Gastrocnemius medialis (tissue), 4 donors: ENCODE measurements at regions not wholly inside any gene's neighbourhood (a gene's known extent, or its start where the extent isn't known, plus 50 kb on each side); places are given as distances from the start of the nearest gene placed in this dataset.

ENCODE experiments used
- ATAC-seq, 2 donors: fragments of 150-250 bp; one replicate each; pipeline ENCODE4 v1.9.1; 2016
- DNase-seq, 2 donors: peaks; one replicate each; pipeline ENCODE4 v3.0.0-alpha.2; 2019
- H3K27ac ChIP-seq, 4 donors: fragments of 200-600 bp; sonication (generic); 1 replicate in 1 of 4; 2 replicates in 3 of 4; pipeline ENCODE4 v1.5.1; 2016 to 2018; ENCODE audit warnings: mild to moderate bottlenecking in 2 of 4, moderate library complexity in 1 of 4
- H3K27me3 ChIP-seq, 3 donors: fragments of 200-600 bp; sonication (generic) in 2 of 3; 1 replicate in 1 of 3; 2 replicates in 2 of 3; pipeline versions ENCODE4 v1.5.1 to v1.6.0; 2016 to 2019; ENCODE audit warnings: mild to moderate bottlenecking in 1 of 3, moderate library complexity in 1 of 3
- H3K36me3 ChIP-seq, 2 donors: fragments of 200-600 bp; sonication (generic) in 1 of 2; one replicate each; pipeline ENCODE4 v1.5.1; 2017 to 2018
- H3K4me1 ChIP-seq, 2 donors: fragments of 200-600 bp; sonication (generic) in 1 of 2; one replicate each; pipeline ENCODE4 v1.5.1; 2016 to 2017; ENCODE audit warnings: mild to moderate bottlenecking in 2 of 2
- H3K4me3 ChIP-seq, 4 donors: fragments of 200-600 bp; sonication (generic) in 3 of 4; 1 replicate in 1 of 4; 2 replicates in 3 of 4; pipeline ENCODE4 v1.5.1; 2016 to 2019; ENCODE audit warnings: mild to moderate bottlenecking in 2 of 4
- H3K9me3 ChIP-seq, 3 donors: fragments of 200-600 bp; sonication (generic) in 2 of 3; 1 replicate in 1 of 3; 2 replicates in 2 of 3; pipeline ENCODE4 v1.5.1; 2016 to 2019
- POLR2A ChIP-seq, 2 donors: fragments of 450-650 bp; IDR thresholded peaks; one replicate each; pipeline ENCODE4 v1.6.1; 2017; ENCODE audit warnings: antibody characterized with exemption in 2 of 2, mild to moderate bottlenecking in 2 of 2, moderate library complexity in 2 of 2
- in situ Hi-C, 4 donors: fragments of 200-750 bp; cut with MboI; loops; one replicate each; pipeline versions ENCODE4 v1.15.0 to v1.8.0; 2017; ENCODE audit warnings: low sequenced_read_pairs in 4 of 4
- intact Hi-C: fragments of 100-400 bp; cut with DNase I; formaldehyde crosslinking; loops from one replicate; pipeline ENCODE4 v1.15.1; 2023; ENCODE audit warnings: low total_unique reads
- TF ChIP-seq, protein P1 (sequence below), 5 experiments: fragments of 450-650 bp in 3 of 5; fragments of 200-600 bp in 2 of 5; sonication (generic) in 2 of 5; IDR thresholded peaks in 4 of 5; conservative IDR thresholded peaks in 1 of 5; 1 replicate in 4 of 5; 2 replicates in 1 of 5; pipeline ENCODE4 v1.5.1; 2016 to 2019; ENCODE audit warnings: antibody characterized with exemption in 5 of 5, mild to moderate bottlenecking in 3 of 5, moderate library complexity in 3 of 5

DNA sequence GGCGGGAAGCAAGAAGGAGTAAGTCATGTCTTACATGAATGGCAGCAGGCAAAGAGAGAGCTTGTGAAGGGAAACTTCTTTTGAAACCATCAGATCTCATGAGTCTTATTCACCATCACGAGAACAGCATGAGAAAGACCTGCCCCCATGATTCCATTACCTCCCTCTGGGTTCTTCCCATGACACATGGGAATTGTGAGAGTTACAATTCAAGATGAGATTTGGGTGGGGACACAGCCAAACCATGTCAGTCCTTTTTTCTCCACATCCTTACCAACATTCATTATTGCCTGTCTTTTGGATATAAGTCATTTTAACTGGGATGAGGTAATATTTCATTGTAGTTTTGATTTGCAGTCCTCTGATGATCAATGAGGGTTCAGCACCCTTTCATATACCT, 81.0 kb downstream of the DIRAS3 start:
- ATAC-seq, result no peak
- Histone ChIP-seq H3K9me3 (no peaks in the 10 kb centered on the region), H3K4me3 (no peak overlapping the region), H3K36me3 (no peaks in the 10 kb centered on the region), H3K27me3 (no peaks in the 10 kb centered on the region), H3K4me1 (no peaks in the 10 kb centered on the region), H3K27ac (no peak overlapping the region)
- no peak for DNase-seq
- no peak for TF ChIP-seq POLR2A (IDR thresholded peaks at IDR 0.05)
- TF ChIP-seq, protein P1, sequence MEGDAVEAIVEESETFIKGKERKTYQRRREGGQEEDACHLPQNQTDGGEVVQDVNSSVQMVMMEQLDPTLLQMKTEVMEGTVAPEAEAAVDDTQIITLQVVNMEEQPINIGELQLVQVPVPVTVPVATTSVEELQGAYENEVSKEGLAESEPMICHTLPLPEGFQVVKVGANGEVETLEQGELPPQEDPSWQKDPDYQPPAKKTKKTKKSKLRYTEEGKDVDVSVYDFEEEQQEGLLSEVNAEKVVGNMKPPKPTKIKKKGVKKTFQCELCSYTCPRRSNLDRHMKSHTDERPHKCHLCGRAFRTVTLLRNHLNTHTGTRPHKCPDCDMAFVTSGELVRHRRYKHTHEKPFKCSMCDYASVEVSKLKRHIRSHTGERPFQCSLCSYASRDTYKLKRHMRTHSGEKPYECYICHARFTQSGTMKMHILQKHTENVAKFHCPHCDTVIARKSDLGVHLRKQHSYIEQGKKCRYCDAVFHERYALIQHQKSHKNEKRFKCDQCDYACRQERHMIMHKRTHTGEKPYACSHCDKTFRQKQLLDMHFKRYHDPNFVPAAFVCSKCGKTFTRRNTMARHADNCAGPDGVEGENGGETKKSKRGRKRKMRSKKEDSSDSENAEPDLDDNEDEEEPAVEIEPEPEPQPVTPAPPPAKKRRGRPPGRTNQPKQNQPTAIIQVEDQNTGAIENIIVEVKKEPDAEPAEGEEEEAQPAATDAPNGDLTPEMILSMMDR (IDR thresholded peaks at IDR 0.05 in 4 of 5, conservative IDR thresholded peaks at IDR 0.05 in 1 of 5), result no peak
- intact Hi-C loops (no loop called here), in situ Hi-C loops (no loop called here)

DNA sequence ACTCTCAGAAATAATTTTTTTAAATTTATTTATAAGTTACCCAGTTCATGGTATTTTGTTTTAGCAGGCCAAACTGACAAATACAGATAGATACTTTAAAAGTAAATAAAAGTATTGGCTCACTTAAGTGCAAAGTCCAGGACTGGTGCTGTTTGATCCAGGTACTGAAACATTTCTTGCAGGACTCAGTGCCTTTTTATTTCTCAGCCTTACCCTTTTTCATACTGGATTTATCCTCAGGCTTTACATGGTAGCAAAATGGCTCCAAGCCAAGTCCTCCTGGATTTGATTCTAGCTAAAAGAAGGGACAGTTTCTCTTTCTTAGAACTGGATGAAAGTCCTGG, 83.8 kb downstream of the DIRAS3 start:
- in situ Hi-C loops, result no loop called here

DNA sequence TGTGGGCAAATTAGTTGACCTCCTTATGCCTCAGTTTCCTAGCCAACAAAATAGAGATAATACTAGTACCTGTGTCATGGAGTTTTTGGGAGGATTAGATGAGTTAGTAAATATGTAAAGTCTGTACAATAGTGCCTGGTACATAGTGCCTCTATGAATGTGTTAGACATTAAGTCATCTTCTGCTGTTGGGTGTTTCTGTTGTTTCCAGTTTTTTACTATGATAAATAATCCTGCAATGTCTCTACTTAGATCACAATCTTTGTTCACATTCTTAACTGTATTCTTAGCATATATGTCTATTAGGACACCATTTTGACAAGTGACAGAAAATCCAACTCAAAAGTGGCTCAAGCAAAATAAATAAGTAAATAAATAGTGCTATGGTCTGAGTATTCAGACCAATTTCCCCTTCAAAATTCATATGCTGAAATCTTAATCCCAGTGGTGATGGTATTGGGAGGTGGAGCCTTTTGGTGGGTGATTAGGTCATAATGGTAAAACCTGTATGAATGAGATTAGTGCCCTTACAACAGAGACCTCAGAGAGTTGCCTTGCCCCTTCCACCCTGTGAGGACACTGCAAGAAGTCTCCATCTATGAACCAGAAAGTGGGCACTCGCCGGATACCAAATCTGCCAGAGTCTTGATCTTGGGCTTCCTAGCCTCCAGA, 84.3 kb downstream of the DIRAS3 start:
- TF ChIP-seq, protein P1 (IDR thresholded peaks at IDR 0.05 in 4 of 5, conservative IDR thresholded peaks at IDR 0.05 in 1 of 5), result no peak
- TF ChIP-seq POLR2A (IDR thresholded peaks at IDR 0.05), result no peak
- no peaks in the 10 kb centered on the region for H3K27me3 ChIP-seq
- intact Hi-C loops (no loop called here), in situ Hi-C loops (no loop called here)
- DNase-seq (no peak), ATAC-seq (no peak)
- H3K4me1 ChIP-seq, result no peaks in the 10 kb centered on the region
- H3K27ac ChIP-seq, result no peak overlapping the region
- H3K4me3 ChIP-seq, result no peak overlapping the region
- H3K9me3 ChIP-seq, result peaks cover 0 to 7% (median 3%) of the 10 kb centered on the region in 3 donors
- H3K36me3 ChIP-seq, result no peaks in the 10 kb centered on the region

More for the DNA sequence above, 83.8 kb downstream of the DIRAS3 start:
- DNase-seq (no peak), ATAC-seq (no peak)
- intact Hi-C loops, result no loop called here
- Histone ChIP-seq H3K4me3 (no peak overlapping the region), H3K4me1 (no peaks in the 10 kb centered on the region), H3K27ac (no peak overlapping the region), H3K9me3 (peaks cover 0 to 7% (median 3%) of the 10 kb centered on the region in 3 donors), H3K27me3 (no peaks in the 10 kb centered on the region), H3K36me3 (no peaks in the 10 kb centered on the region)
- TF ChIP-seq, protein P1 (IDR thresholded peaks at IDR 0.05 in 4 of 5, conservative IDR thresholded peaks at IDR 0.05 in 1 of 5), result no peak
- TF ChIP-seq POLR2A (IDR thresholded peaks at IDR 0.05), result no peak

DNA sequence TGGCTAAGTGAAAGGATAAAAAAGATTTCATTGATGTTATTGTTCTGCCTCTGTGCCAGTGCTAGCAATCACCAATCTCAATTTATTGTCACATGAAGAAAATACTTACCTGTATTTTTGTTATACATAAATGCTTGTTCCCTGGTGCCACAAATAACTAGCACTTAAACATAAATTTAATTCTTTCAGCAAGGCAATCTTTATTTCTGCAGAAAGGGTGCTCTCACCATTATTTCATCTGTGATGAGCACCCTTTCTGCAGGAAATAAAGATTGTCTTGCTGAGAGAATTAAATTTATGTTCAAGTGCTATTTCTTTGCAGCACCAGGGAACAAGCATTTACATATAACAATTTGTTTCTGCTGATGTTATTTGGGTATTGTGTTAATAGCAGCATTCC, 87.2 kb downstream of the DIRAS3 start:
- no peak for ATAC-seq
- Histone ChIP-seq H3K4me1 (no peaks in the 10 kb centered on the region), H3K27ac (no peak overlapping the region), H3K36me3 (no peaks in the 10 kb centered on the region), H3K27me3 (no peaks in the 10 kb centered on the region), H3K9me3 (peaks cover 0 to 7% (median 3%) of the 10 kb centered on the region in 3 donors), H3K4me3 (no peak overlapping the region)
- in situ Hi-C loops, result no loop called here
- intact Hi-C loops, result no loop called here
- DNase-seq, result no peak
- TF ChIP-seq, protein P1 (IDR thresholded peaks at IDR 0.05 in 4 of 5, conservative IDR thresholded peaks at IDR 0.05 in 1 of 5), result no peak
- TF ChIP-seq POLR2A (IDR thresholded peaks at IDR 0.05), result no peak

DNA sequence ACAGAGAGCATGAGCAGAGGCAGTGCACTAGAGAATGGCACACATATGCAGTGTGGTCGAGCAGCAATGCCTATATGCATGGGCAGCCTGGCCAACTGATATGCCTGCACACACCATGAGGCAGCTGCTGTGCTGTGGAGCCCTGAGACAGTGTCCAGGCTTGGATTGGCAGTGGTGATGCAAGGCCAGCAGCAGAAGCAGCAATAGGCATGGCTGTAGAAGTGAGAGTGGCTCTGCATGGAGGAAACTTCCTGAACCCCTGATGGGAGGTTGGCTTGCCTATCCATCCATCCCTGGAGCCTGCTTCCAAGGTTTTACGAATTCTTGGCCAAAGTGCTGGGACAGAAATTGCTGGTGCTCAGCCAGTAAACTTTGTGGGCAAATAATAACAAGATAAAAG, 89.7 kb downstream of the DIRAS3 start:
- Histone ChIP-seq H3K4me1 (no peaks in the 10 kb centered on the region), H3K36me3 (no peaks in the 10 kb centered on the region), H3K27me3 (no peaks in the 10 kb centered on the region), H3K9me3 (peaks cover 0 to 7% (median 3%) of the 10 kb centered on the region in 3 donors), H3K27ac (no peak overlapping the region), H3K4me3 (no peak overlapping the region)
- ATAC-seq, result no peak
- intact Hi-C loops, result no loop called here
- TF ChIP-seq, protein P1 (IDR thresholded peaks at IDR 0.05 in 4 of 5, conservative IDR thresholded peaks at IDR 0.05 in 1 of 5), result no peak
- TF ChIP-seq POLR2A (IDR thresholded peaks at IDR 0.05), result no peak
- in situ Hi-C loops, result no loop called here
- no peak for DNase-seq
